GM12878 (cell line): ENCODE measurements at regions not wholly inside any gene's neighbourhood (a gene's known extent, or its start where the extent isn't known, plus 50 kb on each side); places are given as distances from the start of the nearest gene placed in this dataset.

Experiments used
- CREB1 ChIP-seq: IDR thresholded peaks from 2 replicates; pipeline ENCODE4 v1.6.1; 2012; ENCODE audit warnings: low read depth, mild to moderate bottlenecking, inconsistent platforms
- CTCF ChIP-seq, 3 experiments: IDR thresholded peaks in 2 of 3; conservative IDR thresholded peaks in 1 of 3; 2 replicates each; pipeline ENCODE4 v1.5.1; 2011; ENCODE audit warnings: low read depth in 3 of 3, low read length in 3 of 3, mild to moderate bottlenecking in 3 of 3, control low read depth in 2 of 3, moderate library complexity in 2 of 3, inconsistent platforms in 1 of 3, mixed read lengths in 1 of 3; ENCODE audit not compliant: control insufficient read depth in 2 of 3, insufficient read depth in 1 of 3; ENCODE audit errors: extremely low read depth in 1 of 3
- EGR1 ChIP-seq, 2 experiments: IDR thresholded peaks; 1 replicate in 1 of 2; 2 replicates in 1 of 2; pipeline ENCODE4 v1.6.1; 2011 to 2012; ENCODE audit warnings: low read depth in 2 of 2, low read length in 2 of 2, borderline replicate concordance in 1 of 2, mild to moderate bottlenecking in 1 of 2, moderate library complexity in 1 of 2
- EP300 ChIP-seq, 2 experiments: fragments of 150-350 bp in 1 of 2; IDR thresholded peaks; 2 replicates each; pipeline ENCODE4 v1.6.1; 2011 to 2012; ENCODE audit warnings: low read depth in 2 of 2, low read length in 2 of 2, borderline replicate concordance in 1 of 2, improper control_type of control experiment in 1 of 2, inconsistent platforms in 1 of 2; ENCODE audit not compliant: control insufficient read depth in 1 of 2
- MTA3 ChIP-seq: IDR thresholded peaks from 2 replicates; pipeline ENCODE4 v1.6.1; 2012; ENCODE audit warnings: low read length, inconsistent platforms, borderline replicate concordance
- PKNOX1 ChIP-seq: fragments of 450-650 bp; IDR thresholded peaks from 2 replicates; pipeline ENCODE4 v1.6.1; 2016; ENCODE audit warnings: mild to moderate bottlenecking
- POLR2A ChIP-seq: IDR thresholded peaks from 2 replicates; pipeline ENCODE4 v1.6.1; 2011; ENCODE audit warnings: low read depth, mild to moderate bottlenecking, low read length
- POLR2AphosphoS5 ChIP-seq: IDR thresholded peaks from 2 replicates; pipeline ENCODE4 v1.6.1; 2011; ENCODE audit warnings: mild to moderate bottlenecking, low read length, inconsistent platforms
- RCOR1 ChIP-seq: conservative IDR thresholded peaks from 2 replicates; pipeline ENCODE4 v1.6.1; 2012; ENCODE audit warnings: low read depth, low read length, improper control_type of control experiment
- RFX5 ChIP-seq: IDR thresholded peaks from 2 replicates; pipeline ENCODE4 v1.6.1; 2011; ENCODE audit warnings: low read depth, low read length, improper control_type of control experiment
- SRF ChIP-seq, 2 experiments: IDR thresholded peaks; 2 replicates each; pipeline ENCODE4 v1.6.1; 2011; ENCODE audit warnings: low read depth in 2 of 2, low read length in 2 of 2, mild to moderate bottlenecking in 1 of 2, moderate library complexity in 1 of 2
- TAF1 ChIP-seq: IDR thresholded peaks from 2 replicates; pipeline ENCODE4 v1.6.1; 2011; ENCODE audit warnings: mild to moderate bottlenecking, low read depth, low read length, borderline replicate concordance
- YBX1 ChIP-seq: fragments of 450-650 bp; IDR thresholded peaks from 2 replicates; pipeline ENCODE4 v1.6.1; 2016; ENCODE audit warnings: antibody characterized with exemption
- ZNF592 ChIP-seq: fragments of 450-650 bp; IDR thresholded peaks from 2 replicates; pipeline ENCODE4 v1.6.1; 2017; ENCODE audit warnings: mild to moderate bottlenecking, moderate library complexity

- TF ChIP-seq SRF (IDR thresholded peaks at IDR 0.05; ENCODE audit: low read depth in 2 of 2, low read length in 2 of 2) (no peak), MTA3 (no peak), CTCF (IDR thresholded peaks at IDR 0.05 in 2 of 3, conservative IDR thresholded peaks at IDR 0.05 in 1 of 3; ENCODE audit: control insufficient read depth in 2 of 3, extremely low read depth in 1 of 3, insufficient read depth in 1 of 3, low read depth in 3 of 3, low read length in 3 of 3) (no peak), EP300 (IDR thresholded peaks at IDR 0.05; ENCODE audit: borderline replicate concordance in 1 of 2, control insufficient read depth in 1 of 2, low read depth in 2 of 2, low read length in 2 of 2) (no peak), PKNOX1 (no peak), ZNF592 (no peak), YBX1 (no peak), POLR2A (no peak), RFX5 (no peak), TAF1 (no peak), POLR2AphosphoS5 (no peak), CREB1 (no peak), RCOR1 (no peak), EGR1 (IDR thresholded peaks at IDR 0.05; ENCODE audit: borderline replicate concordance in 1 of 2, low read depth in 2 of 2, low read length in 2 of 2) (no peak)
These were observed 131.0 kb upstream of the C1GALT1 start for GRCh38 chr7:7051206-7051877.
